ENCODE measurements at regions not wholly inside any gene's neighbourhood (a gene's known extent, or its start where the extent isn't known, plus 50 kb on each side); places are given as distances from the start of the nearest gene placed in this dataset.

DNA sequence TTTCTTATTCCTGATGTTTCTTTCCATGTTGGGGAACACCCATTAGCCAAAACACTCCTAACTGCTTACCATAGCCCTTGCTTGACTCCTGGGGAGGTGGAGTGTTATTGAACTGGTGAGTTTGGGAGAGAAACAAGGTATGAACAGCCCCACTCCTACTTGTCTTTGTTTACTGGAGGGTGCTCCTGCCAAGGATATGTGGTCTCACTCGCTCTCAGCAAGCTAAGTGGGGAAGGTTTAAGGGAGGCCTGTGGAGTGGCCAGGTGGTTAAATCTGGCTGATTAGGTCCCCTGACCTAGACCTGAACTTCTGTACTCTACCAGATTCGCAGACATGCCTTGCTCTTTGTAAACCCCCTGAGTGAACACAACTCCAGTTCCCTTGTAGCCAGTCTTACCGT lies 300.1 kb downstream of the PTEN start:
- TF ChIP-seq, protein P1, sequence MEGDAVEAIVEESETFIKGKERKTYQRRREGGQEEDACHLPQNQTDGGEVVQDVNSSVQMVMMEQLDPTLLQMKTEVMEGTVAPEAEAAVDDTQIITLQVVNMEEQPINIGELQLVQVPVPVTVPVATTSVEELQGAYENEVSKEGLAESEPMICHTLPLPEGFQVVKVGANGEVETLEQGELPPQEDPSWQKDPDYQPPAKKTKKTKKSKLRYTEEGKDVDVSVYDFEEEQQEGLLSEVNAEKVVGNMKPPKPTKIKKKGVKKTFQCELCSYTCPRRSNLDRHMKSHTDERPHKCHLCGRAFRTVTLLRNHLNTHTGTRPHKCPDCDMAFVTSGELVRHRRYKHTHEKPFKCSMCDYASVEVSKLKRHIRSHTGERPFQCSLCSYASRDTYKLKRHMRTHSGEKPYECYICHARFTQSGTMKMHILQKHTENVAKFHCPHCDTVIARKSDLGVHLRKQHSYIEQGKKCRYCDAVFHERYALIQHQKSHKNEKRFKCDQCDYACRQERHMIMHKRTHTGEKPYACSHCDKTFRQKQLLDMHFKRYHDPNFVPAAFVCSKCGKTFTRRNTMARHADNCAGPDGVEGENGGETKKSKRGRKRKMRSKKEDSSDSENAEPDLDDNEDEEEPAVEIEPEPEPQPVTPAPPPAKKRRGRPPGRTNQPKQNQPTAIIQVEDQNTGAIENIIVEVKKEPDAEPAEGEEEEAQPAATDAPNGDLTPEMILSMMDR (IDR thresholded peaks at IDR 0.05): no peak
- TF ChIP-seq POLR2A (IDR thresholded peaks at IDR 0.05): no peak

Data from Peyer's patch (tissue), 4 donors.